HG02763 (cell line): ENCODE measurements at regions not wholly inside any gene's neighbourhood (a gene's known extent, or its start where the extent isn't known, plus 50 kb on each side); places are given as distances from the start of the nearest gene placed in this dataset.
"Not testable (repeated sequence)": the region's sequence is repeated elsewhere in the genome, so short reads cannot be mapped to it uniquely, and the experiment has no call there.

Experiments
- ATAC-seq: cut with Tn5 transposase; IDR thresholded peaks from one replicate; pipeline ENCODE4 v1.9.1; 2021; ENCODE audit warnings: mild to moderate bottlenecking, moderate library complexity; ENCODE audit not compliant: unreplicated experiment

DNA sequence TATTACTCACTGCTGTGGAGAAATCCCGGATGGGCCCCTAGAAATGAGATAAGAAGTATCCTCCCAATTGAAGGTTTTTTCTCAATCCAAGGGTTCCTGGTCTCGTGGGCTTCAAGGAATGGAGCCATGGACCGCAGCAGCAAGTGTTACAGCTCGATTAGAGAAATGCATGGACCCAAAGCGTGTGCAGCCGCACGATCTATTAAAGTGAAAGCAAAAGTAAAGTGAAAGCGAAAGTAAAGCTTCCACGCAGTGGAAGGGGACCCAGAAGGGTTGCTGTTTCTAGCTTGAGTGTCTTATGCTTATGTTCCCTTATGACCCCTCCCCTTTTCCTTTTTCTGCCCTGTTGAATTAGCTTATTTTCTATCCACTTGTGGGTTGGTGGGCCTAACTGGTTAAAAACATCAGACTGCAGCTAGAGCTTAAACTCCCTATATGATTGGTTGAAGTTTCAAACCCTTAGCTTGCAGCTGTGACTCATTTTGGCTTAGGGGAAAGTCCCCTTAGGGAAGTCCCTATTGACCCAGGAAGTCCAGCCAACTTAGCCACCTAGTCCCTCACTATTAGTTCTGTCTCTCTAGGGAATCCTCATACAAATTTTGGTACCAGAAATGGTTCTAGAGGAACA is 1111.8 kb downstream of the TAF11L14 start:
- peak; percentile 75 for ATAC-seq

DNA sequence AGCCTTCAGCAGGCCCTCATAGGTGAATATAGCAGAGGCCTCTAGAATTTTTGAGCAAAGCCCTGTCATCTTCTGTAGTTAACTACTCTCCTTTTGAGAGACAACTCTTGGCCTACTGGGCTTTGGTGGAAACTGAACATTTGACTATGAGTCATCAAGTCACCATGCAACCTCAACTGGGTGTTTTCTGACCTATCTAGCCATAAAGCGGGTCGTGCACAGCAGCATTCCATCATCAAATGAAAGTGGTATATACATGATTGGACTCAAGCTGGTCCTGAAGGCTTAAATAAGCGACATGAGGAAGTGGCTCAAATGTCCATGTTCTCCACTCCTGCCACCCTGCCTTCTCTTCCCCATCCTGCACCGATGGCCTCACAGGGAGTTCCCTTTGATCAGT is 1115.5 kb downstream of the TAF11L14 start:
- no peak for ATAC-seq

DNA sequence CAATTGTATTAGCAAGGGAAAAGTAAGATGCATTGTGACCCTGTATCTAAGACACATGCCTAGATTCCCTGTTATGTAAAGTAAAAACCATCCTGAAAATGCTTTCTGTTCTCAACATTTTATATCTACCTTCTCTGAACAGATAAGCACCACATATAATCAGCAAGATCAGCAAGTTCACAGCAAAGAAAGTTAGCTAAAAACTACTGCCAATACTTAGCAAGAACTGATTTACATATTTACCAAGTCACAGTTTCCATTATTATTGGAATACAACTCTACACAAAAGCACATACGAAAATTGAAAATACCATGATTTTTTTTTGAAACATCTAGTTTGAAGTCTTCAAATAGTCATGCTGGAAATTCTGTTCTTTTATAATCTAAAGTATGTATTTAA is 1118.1 kb downstream of the TAF11L14 start:
- no peak for ATAC-seq

DNA sequence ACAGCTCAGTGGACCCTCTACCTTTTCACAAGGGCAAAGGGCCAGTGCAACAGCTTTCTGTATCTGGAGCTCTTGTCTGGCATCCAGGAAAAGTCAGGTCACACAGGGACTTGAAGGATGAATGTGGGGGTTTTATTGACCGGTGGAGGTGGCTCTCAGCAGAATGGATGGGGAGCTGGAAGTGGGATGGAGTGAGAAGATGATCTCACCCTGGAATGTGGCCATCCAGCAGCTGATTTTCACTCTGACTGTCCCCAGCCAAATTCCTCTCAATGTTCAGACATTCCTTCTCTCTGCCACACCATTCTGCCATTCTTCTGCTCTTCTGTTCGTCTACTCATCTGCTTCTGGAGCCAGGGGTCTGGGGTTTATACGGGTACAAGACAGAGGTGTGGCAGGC is 1119.9 kb downstream of the TAF11L14 start:
- ATAC-seq, result no peak

DNA sequence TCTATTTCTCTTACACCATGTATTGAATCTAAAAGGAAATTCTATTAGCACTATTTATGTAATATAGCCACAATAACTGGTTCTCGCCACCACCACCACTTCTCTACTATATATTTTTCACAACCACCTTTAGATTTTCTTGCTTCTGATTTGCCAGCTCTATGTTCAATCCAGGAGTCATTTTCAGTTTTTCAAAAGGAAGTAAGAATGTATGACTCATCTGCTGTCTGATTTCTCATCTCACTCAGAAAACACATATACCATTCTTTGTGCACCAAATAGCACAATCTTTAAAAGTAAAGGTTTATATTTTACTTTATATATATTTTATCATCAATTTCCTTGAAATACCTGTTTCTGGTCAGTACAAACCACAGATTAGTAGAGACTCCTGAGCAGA is 1127.5 kb downstream of the TAF11L14 start:
- ATAC-seq, result peak; percentile 71

DNA sequence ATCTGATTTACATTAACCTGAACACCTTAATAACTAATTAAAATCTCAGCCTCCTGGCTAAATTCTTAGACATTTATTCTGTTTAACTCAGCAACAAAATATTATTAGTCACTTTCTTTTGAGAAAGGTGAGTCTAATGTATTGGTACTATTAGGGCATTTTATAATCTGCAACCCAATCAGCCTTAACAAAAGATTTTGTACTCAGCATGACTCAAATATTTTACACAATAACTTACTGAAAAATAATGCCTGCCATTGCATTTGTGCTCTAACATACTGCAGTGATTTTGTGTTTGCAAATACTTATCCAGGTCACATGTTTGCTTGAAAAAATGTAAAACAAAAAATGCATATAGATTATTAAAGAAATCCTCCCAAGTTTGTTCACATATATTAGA is 1129.9 kb downstream of the TAF11L14 start:
- no peak for ATAC-seq

DNA sequence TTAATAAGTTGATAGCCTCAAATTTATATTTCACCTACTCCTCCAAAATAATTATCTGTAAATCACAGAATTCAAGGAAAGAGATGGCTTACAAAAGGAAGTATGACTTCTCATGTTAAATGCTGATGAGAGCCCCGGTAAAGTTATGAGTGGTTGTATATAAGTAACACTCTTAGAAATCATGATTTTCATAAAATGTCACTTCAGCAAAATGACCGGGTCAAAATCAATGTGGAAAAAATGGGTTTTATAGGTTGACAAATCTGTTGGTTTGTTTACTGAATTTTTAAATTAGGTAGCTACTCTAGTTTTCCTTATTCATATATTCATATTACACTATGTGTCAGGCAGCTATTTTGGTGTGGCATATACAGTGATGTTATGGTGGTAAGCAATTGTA is 1131.0 kb downstream of the TAF11L14 start:
- no peak for ATAC-seq

DNA sequence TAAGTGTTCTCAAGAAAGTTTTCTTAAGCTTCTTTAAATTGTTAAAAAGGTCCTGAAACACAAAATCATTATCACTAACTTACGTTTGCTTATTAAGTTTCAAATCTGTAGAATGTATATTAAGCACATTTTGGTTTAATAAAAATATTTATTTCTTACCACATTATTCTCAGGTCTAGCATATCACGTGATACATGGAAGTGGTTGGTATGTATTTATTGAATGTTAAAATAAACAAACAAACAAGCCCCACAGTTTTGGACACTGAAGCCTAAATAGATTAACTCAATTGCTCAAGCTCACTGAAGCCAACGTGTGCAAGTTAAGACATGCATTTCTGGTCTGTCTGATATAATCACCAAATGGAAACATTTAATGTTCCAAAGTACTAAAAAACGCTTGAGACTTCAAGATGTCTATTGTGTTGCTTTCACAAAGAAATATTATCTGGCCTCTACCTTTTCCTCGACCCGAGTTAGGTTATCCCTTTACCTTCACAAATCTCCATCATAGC is 1136.9 kb downstream of the TAF11L14 start:
- no peak for ATAC-seq

DNA sequence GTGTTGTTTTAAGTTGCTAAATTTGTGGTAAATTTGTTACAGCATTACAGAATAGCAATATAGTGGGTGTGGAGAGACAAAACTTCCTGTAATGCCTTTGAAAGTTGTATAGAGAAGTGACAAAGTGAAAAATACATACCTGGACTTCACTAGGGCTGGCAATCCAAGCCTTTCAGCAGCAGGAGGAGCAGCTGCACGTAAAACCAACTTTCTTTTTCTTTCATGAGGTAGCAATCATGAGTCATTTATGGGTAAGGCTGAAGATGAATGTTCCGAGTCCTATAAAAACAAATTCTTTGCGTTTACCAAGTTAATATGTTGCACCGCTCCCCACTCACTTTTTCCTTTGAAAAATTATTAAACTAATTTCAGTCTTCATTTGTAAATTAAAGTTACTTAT is 1138.2 kb downstream of the TAF11L14 start:
- no peak for ATAC-seq

DNA sequence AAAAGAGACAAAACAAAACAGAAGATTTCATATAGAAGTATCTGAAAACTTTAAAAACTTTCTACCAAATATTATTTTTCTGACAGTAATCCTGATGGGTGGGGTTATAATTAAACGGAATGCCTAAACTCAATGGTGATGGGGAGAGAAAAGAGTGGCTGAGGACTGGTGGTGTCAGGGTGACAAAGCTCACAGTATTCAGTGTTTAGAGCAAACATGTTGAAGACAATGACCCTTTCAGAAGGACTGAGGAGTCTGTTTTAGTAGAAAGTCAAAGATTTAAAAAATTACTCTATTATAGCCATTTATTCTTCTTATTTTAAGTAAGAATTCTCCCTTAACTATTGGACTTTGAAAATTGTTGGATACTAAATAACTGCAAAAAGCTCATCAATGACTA is 1144.0 kb downstream of the TAF11L14 start:
- ATAC-seq, result no peak

DNA sequence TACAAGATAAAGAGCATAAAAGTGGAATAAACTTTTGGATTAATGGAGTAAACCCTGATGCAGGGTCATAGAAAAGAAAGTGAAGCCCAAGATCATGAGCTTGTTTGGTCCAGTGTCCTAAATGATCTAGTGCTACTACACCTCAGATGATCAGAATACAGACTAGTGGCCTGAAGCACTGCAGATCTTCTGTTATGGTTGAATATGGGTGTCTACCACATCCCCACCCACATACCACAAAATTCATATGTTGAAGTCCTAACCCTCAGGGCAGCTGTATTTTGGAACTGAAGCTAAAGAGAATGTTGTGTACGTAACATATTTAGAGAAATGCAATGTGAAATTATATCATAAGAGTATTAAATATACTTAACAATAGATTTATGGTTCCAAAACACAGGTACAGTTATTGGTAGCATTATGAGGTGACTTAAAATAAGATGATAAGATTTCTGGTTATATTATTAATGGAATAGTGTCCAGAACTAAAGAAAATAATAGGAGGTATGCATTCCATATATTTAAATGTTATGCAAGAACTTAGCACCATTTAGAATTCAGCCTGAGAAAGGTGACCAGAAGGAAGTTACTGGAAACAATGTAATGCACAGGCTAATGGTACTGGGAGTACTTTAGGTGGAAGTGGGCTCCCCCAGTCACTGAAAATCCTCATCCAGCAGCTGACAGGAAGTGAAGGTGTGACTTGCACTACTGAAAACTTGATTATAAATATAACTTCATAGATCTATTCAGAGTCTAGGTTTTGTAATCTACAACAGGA is 1155.1 kb downstream of the TAF11L14 start:
- no peak for ATAC-seq

DNA sequence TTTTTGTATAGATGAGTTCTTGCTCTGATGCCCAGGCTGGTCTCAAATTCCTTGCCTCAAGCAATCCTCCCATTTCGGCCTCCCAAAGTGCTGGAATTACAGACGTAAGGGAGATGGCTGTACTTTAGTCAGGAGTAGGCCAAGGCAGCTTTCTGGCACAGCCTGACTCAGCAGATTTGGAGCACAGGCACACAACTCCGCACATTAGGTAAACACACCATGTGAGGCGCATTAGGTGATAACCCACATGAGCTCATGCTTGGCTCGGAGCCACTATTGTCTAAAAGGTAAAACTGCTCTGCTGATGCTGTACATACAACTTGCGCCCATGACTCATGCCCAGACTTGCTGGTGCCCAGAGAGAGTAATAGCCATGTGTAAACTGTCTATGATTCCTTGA is 1157.9 kb downstream of the TAF11L14 start:
- ATAC-seq, result no peak

DNA sequence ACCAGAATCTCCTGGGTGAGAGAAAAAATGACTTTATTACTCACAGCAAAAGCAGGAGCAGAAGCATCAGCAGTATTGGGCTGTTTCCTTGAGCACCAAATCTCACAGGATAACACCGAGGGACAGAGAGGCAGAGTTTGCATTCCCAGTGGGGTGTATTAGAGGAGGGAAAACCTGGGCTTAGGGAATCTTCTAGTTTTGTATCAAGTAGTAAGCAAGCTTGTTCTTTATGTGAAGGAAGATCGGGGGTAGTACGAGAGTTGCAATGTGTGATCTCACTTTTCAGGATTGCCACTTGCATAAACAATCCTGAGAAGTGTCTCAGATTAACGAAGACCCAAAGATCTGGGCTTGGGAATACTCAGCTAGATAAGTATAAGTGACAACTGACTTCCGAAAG is 1163.0 kb downstream of the TAF11L14 start:
- no peak for ATAC-seq

DNA sequence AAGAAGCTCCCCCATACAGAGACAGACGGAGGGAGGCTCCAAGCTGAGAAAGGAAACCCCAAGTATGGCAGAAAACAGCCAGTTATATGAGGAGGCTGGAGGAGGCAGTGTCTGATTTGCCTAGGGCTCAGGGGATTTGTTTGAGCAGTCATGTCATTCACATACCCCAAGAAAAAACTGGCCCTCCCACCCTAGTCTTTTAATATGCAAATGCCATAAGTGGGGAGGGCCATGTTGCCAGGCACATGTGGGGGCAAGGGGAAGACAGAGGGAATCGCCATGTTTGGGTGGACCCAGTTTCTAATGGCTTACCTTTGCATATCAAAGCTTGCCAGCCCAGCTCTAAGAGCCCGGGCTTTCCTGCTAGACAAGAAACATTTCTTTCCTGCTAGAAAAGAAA is 1163.8 kb downstream of the TAF11L14 start:
- ATAC-seq, result no peak

DNA sequence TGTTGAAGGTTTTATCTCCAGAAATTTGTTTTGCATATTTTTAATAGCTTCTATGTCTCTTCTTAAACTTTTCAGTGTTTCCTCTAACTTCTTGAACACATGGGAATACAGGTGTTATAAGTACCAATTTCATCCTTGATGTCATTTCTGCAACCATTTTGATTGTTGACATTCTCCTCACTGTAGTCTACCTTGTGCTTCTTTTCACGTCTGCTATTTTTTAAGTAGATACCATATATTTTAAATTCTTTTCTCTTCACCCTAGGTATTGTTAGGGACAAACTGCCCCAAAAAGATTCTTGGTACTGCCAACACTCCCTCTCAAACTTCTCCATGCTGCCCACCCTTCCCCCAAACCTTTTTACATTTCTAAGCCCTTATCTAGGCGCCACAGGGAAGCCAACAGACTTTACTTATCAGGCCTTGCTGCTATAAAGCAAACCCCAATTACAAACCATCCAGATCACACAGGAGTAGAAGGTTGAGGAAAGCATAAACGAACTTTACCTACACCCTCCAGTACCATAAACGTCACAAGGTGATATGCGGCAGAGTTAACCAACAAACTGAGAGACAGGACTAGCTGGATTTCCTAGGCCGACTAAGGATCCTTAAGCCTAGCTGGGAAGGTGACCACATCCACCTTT is 1165.3 kb downstream of the TAF11L14 start:
- ATAC-seq, result no peak

DNA sequence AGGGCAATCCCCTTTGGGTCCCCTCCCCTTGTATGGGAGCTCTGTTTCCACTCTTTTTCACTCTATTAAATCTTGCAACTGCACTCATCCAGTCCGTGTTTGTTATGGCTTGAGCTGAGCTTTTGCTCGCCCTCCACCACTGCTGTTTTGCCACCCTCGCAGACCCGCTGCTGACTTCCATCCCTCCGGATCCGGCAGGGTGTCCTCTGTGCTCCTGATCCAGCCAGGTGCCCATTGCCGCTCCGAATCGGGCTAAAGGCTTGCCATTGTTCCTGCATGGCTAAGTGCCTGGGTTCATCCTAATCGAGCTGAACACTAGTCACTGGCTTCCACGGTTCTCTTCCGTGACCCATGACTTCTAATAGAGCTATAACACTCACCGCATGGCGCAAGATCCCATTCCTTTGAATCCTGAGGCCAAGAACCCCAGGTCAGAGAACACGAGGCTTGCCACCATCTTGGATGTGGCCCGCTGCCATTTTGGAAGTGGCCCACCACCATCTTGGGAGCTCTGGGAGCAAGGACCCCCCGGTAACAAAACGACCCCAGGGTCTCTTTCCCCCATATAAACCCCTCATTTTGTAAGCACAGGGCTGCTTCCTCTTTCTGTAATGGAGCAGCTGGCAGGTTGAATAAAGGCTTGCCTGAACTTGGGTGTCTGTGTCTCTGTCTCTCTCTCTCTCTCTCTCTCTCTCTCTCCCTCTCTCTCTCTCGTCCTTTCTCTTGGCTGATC is 1166.2 kb downstream of the TAF11L14 start:
- no peak for ATAC-seq

DNA sequence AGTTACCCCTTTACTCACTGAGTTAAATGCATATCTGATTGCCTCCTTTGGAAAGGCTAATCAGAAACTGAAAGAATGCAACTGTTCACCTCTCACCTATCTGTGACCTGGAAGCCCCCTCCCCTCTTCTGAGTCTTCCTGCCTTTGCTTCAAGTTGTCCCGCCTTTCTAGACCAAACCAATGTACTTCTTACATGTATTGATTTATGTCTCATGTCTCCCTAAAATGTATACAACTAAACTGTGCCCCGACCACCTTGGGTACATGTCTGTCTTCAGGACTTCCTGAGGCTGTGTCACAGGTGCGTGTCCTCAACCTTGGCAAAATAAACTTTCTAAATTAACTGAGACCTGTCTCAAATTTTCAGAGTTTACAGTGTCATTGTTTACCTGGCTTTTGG is 1167.2 kb downstream of the TAF11L14 start:
- ATAC-seq, result not testable (repeated sequence)

DNA sequence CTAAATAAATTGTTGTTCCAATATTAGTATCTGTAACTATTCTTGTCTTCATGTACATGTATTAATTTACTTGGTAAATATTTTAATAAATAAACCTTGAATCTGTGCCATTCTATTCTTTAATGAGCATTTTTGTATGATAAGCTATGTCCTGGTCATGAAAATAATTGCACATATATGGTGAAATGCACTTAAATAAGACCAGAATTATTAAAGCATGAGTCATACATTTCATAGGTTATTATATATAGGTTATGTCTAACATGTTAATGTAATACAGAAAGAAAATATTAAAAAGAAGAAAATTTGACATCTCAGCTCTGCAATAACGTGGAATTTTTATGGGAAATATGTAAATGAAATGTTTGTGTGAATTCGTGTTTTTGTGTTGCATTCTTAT is 1168.1 kb downstream of the TAF11L14 start:
- no peak for ATAC-seq

DNA sequence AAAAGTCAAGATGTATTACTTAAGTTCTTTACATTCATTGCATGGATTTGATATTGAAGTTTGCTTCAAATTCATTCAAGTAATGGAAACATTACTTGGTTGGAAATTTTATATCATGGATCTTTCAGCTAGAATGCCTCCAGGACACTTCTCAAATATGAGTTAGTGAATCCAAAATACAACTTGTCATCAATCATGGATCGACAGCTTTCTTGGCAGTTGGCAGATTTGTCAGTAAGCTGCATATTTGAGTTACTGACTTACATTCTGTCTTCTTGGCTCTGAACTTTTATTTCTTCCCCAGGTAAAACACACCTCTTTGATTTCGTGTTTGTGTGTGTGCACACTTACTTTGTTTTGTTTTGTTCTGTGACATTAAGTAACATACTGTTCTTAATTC is 1171.1 kb downstream of the TAF11L14 start:
- ATAC-seq, result no peak

DNA sequence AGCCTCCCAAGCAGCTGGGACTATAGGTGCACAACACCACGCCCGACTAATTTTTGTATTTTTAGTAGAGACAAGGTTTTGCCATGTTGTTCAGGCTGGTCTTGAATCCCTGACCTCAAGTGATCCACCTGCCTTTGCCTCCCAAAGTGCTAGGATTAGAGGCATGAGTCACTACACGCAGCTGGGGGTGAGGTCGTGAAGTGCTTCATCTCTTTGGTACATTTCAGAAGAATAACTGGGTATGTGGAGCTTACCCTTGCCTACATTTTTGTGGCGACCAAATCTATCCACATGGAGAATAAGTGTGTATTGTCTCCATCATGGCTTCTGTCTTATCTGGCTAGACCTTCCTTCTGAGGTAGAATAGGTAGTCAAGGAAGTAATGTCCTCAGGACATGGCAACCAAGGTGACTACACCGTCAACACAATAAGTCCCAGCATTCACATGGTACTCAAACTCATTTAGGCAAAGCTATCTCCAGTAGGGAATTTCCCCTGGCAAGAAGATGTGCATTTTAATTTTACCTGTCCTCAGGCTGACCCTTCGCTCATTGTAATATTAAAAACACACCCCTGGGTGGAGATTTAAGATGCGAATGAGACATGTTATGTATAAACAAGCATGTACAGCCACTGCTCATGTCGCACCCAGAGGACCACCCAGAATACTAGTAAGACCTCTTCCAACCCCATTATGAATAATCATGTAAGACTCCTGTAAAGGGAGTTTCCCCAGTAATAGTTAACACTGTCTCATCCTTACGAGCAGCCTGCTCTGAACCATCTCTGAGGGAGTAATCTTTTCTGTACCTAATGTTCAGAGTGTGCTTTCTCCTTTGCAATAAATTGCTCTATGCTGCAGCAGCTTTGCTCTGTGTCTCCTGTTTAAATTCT is 1173.2 kb downstream of the TAF11L14 start:
- no peak for ATAC-seq
